ENCODE measurements at regions not wholly inside any gene's neighbourhood (a gene's known extent, or its start where the extent isn't known, plus 50 kb on each side); places are given as distances from the start of the nearest gene placed in this dataset.
"Not testable (repeated sequence)": the region's sequence is repeated elsewhere in the genome, so short reads cannot be mapped to it uniquely, and the experiment has no call there.

DNA sequence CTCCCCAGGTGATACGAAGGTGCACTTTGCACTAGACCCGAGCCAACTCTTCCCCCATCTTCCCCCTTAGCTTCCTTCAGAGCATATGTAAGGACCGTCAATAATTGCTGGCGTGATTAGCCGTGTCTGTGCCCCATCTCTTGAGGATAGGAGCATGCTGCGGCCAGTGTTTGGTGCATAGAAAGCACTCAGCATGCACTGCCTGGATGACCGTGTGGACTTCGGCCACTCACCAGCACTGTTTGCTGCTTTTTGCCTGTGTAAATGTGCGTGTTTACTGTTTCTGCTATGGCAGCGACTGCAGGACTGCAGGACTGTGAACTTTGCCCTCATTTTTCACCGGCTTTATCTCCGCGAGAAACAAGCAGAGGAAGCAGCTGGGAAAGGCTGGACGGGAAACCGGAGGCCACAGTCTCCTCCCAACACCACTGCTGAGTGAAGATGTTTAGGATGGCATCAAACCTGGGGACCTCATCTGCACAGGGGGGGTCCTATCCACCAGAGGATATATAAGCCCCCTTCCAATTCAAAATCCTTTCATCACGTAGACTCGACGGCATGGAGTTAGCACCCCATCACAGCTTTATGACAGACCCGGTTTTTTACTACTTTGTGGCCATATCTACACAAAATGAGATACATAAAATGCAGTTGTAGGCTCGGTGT, 150.6 kb upstream of the AFDN start:
- DNase-seq, result no peak

DNA sequence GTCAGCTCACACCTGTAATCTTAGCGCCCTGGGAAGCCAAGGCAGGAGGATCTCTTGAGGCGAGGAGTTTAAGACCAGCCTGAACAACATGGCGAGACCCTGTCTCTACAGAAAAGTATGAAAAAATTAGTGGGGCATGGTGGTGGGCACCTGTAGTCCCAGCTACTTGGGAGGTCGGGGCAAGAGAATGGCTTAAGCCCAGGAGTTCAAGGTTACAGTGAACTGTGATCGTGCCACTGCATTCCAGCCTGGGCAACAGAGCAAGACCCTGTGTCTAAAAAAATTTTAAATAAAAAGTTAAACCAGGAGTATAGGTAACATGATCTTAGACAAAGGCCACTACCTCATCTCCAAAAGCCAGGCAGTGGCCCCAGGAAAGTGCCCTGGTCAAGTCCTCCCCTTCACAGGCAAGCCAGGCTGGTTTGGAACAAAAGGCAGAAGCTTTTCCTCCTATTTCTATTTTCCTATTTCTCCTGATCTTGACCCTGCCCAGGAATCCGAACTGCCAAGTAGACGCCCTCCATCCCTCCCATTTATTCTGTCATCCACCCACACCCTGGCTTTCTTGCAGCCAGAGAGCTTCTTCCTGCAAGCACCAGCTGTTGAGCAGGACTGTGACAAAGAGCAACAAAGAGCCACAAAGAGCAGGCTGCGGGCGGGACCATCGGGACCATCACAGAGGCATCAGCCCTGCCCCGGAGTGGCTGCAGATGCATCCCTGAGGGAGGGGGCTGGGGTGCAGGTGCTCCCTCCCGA, 149.9 kb upstream of the AFDN start:
- no peak for DNase-seq

GRCh38 chr6:167677422-167677789, 149.3 kb upstream of the AFDN start:
- no peak for DNase-seq

DNA sequence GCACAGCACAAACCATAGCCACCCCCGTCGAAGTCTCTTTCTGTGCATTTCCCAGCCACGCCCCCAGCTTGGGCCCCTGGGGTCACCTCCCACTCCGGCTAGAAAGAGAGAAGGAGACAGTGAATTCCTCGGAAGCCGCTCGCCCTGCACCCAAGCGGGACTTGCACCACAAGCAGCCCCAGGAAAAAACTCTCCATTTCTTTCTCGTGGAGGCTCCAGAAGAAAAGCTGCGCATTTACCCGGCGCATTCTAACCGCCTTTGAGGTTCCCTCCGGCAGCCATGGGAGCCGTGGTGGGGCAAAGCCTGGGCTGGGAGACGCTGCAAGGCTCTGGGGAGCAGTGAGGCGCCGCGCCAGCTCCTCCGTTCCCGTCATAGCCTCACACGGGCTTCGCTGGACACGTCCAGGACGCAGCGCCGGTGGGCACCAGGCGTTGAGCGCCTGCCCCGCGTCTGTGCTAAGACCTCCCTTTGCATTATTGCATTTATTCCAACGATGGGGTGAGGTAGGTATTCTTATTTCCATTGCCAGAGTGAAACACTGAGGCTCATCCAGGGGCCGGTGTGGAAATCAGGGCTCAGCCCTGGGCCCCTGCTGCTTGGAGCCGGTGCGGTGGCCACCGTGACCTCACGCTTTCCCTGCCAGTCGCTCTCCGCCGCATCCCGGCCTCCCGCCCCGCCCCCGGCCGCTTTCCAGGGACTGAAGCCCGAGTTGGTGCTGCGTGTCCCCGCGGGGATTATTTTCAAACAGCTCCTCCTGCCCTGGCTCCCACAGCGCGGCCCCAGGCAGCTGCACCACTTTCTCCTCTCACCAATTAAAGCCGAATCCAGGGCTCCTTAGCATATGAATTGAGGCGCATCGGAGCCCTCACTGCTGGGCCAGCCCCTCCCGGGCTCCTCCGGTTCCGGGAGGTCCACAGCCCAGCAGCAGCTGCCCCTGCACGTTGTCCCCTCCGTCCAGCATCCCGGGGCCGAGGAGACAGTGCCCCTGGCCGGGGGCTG, 148.3 kb upstream of the AFDN start:
- DNase-seq, result no peak

DNA sequence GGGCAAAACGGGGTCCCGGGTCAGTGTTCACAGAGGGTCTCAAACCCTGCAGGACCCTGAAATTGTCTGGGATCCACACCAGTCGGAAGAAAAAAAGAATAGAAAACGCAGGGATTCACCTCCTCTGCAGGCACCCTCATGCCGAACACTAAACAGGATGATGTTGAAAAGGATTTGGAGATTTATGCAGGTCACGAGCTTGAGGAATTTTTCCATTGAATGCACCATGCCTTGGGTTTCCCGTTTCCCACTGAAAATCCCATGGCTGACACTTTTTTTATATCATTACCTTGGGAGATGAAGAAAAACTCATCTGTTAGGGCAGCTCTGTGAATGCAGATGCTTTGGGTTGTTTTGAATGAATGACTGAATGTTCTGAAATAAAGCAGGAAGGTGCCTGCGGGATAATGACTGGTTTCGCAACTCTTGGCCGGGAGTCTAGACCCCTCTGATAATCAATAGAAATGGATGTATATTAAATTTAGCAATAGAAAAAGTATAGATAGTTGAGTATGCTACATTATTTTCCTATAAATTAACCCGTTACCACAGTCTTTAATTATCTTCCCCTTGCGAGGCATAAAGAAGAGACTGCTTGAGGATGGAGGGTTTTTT, 147.5 kb upstream of the AFDN start:
- no peak for DNase-seq

- DNase-seq, result no peak
Measured at GRCh38 chr6:167679790-167680604, 146.7 kb upstream of the AFDN start.

DNA sequence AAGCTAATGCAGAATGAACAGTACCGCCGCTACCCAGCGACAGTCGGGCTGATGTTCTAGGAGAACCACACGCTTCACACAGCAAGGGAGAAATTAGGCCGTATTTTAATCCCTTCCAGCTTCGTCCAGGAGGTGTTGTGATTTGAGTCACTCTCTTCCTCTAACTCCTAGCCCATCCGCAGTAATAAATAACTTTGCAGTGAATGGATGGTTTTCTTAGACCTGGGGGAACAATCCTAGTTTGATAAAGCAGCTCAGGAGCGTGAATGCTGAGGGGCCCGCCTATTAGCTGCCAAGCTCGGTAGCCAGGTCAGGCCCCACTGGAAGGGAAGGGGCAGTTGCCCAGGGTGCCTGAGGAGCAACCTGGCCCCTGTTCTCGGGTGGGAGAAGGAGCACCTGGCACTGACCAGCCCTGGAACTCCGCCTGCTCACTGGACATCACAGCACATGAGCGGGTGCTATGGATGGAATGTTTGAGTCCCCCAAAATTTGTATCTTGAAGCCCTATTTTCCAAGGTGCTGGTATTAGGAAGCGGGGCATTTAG, 146.0 kb upstream of the AFDN start:
- DNase-seq, result no peak

- no peak for DNase-seq
Measured at GRCh38 chr6:167682125-167682524, 144.6 kb upstream of the AFDN start.

GRCh38 chr6:167682546-167683027, 144.1 kb upstream of the AFDN start:
- no peak for DNase-seq

DNA sequence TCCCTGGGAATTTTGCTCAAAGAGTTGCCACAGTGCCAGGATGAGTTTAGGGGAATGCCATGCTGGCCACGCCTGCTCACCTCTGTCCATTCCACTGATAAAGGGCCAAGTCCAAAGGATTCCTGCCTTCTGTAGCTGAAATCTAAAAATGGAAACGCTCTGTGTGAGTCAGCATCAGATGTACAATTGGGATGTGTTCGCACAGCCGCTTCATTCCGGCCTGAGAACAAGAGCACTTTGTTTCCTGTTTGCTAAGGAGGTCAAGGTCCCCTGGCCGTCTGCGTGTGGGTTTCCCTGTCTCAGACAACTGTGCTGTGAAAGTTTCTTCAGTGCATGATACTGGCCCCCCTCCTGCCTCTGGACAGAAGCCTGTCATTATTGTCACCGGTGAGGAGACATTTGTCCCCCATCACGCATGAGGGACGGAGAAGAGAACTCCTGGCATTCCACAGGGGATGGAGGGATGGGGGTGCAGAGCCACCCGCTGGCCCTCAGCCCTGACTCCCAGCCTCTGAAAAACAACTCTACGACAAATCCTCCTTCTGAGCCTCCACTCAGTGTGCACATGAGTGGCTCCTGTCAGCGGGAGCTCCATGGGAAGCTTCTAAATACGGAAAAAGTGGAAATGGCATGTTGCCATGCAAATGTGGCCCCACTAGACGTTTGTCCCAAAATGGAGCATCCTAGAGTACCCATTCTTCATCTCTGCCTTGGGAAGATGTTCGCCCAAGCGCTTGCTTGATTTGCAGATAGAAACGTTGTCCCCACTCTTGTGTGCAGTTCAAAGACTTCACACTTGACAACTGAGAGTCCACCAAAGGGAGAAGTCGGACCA, 143.5 kb upstream of the AFDN start:
- no peak for DNase-seq

DNA sequence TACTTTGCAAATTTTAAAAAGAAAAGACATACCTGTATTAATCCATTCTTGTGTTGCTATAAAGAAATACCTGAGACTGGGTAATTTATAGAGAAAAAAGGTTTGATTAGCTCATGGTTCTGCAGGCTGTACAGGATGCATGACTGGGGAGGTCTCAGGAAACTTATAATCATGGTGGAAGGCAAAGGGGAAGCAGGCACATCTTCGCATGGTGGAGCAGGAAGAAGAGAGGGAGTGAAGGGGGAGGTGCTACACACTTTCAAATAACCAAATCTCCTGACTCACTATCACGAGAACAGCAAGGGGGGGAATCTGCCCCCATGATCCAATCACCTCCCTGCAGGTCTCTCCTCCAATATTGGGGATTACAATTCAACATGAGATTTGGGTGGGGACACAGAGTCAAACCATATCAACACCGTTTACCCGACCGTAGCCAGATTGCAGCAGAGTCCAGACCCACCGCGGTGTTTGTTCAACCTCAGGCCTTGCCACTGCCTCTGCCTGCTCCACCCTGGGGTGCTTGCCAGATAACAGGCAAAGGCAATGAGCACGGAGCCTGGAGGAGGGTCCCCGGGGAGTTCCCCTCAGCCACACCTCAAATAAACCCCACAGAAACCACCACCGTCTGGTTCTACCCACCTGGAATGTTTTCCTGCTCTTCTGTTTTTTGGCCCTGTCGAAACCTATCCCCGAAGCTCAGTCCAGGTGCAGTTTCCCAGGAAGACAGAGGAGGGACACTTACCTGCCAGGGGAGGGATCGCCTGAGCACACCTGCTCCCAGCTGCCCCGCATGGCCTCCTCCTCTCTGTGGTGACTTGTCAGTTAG, 142.2 kb upstream of the AFDN start:
- no peak for DNase-seq

GRCh38 chr6:167685654-167686053, 141.1 kb upstream of the AFDN start:
- DNase-seq, result no peak

GRCh38 chr6:167686204-167686893, 140.4 kb upstream of the AFDN start:
- no peak for DNase-seq

- no peak for DNase-seq
Measured at GRCh38 chr6:167687116-167687725, 139.5 kb upstream of the AFDN start.

- DNase-seq, result no peak
Measured at GRCh38 chr6:167688123-167688522, 138.6 kb upstream of the AFDN start.

- no peak for DNase-seq
Measured at GRCh38 chr6:167689278-167689677, 137.4 kb upstream of the AFDN start.

DNA sequence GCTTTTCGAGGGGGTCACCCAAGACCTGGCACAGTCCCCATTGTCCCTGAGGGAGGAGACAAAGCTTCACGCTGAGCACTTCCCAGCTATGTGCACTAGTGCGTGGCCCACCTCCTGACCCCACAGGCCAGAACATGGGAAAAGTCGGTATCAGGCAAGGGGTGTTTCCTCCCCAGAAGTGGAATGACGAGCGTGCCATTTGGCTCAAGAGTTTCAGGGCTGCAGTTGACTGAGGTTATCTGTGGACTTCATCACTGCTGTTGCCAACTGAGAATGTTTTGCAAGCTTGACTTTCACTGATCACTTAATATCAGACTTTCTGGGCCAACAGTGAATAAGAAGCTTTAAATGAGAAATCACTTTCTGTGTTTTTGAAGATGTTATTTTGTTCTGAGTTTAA, 137.0 kb upstream of the AFDN start:
- DNase-seq, result no peak

DNA sequence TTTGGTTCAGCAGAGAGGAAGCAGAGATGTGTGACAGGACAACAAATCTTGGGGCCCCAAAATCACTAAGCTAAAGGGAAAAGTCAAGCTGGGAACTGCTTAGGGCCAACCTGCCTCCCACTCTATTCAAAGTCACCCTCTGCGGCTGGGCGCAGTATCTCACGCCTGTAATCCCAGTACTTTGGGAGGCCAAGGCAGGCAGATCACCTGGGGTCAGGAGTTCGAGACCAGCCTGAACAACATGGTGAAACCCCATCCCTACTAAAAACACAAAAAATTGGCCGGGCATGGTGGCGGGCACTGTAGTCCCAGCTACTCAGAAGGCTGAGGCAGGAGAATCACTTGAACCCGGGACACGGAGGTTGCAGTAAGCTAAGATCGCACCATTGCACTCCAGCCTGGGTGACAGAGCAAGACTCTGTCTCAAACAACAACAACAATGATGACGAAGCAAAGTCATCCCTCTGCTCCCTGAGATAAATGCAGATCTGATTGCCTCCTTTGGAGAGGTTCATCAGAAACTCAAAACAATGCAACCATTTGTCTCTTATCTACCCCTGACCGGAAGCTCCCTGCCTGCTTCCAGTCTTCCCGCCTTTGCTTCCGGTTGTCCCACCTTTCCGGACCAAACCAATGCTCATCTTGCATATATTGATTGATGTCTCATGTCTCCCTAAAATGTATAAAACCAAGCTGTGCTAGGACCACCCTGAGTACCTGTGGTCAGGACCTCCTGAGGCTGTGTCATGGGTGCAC, 136.4 kb upstream of the AFDN start:
- not testable (repeated sequence) for DNase-seq

Data from SHP77 treated with DMSO at 0.1 percent for 48 hours (cell line).